Ascending aorta (tissue), 2 donors: ENCODE measurements at regions not wholly inside any gene's neighbourhood (a gene's known extent, or its start where the extent isn't known, plus 50 kb on each side); places are given as distances from the start of the nearest gene placed in this dataset.

Experiments
- DNase-seq, 2 donors: peaks; one replicate each; pipeline ENCODE4 v3.0.0-alpha.2; 2019; ENCODE audit warnings: low spot score in 2 of 2
- H3K27ac ChIP-seq, 2 donors: fragments of 200-600 bp; sonication (generic); one replicate each; pipeline ENCODE4 v1.5.1; 2016 to 2017; ENCODE audit warnings: mild to moderate bottlenecking in 1 of 2
- H3K27me3 ChIP-seq: fragments of 200-600 bp; sonication (generic); one replicate; pipeline ENCODE4 v1.5.1; 2017
- H3K36me3 ChIP-seq, 2 donors: fragments of 200-600 bp; sonication (generic); one replicate each; pipeline ENCODE4 v1.5.1; 2016
- H3K4me1 ChIP-seq, 2 donors: fragments of 200-600 bp; sonication (generic); one replicate each; pipeline ENCODE4 v1.5.1; 2016 to 2017; ENCODE audit warnings: mild to moderate bottlenecking in 1 of 2
- H3K4me3 ChIP-seq, 2 donors: fragments of 200-600 bp; sonication (generic); one replicate each; pipeline ENCODE4 v1.5.1; 2016 to 2017; ENCODE audit warnings: mild to moderate bottlenecking in 1 of 2
- H3K9me3 ChIP-seq, 2 donors: fragments of 200-600 bp; sonication (generic); one replicate each; pipeline ENCODE4 v1.5.1; 2016
- CTCF ChIP-seq, 3 experiments: fragments of 200-600 bp in 2 of 3; fragments of 450-650 bp in 1 of 3; sonication (generic) in 2 of 3; IDR thresholded peaks; one replicate each; pipeline ENCODE4 v1.5.1; 2016 to 2019; ENCODE audit warnings: antibody characterized with exemption in 3 of 3, mild to moderate bottlenecking in 1 of 3, moderate library complexity in 1 of 3
- intact Hi-C: fragments of 100-400 bp; cut with DNase I; formaldehyde crosslinking; loops from one replicate; pipeline ENCODE4 v1.15.1; 2023

GRCh38 chr17:34146440-34147043 lies 108.5 kb upstream of the CCL2 start:
- no peaks in the 10 kb centered on the region for H3K4me1 ChIP-seq
- no peak overlapping the region for H3K27ac ChIP-seq
- no peaks in the 10 kb centered on the region for H3K9me3 ChIP-seq
- no peak for DNase-seq
- H3K36me3 ChIP-seq, result no peaks in the 10 kb centered on the region
- no peaks in the 10 kb centered on the region for H3K27me3 ChIP-seq
- intact Hi-C loops, result no loop called here
- TF ChIP-seq CTCF (IDR thresholded peaks at IDR 0.05), result no peak
- H3K4me3 ChIP-seq, result no peak overlapping the region

- no peaks in the 10 kb centered on the region for H3K4me1 ChIP-seq
- H3K4me3 ChIP-seq, result no peak overlapping the region
- H3K9me3 ChIP-seq, result no peaks in the 10 kb centered on the region
- H3K27ac ChIP-seq, result no peak overlapping the region
- DNase-seq, result no peak
- intact Hi-C loops, result no loop called here
- TF ChIP-seq CTCF (IDR thresholded peaks at IDR 0.05), result no peak
- no peaks in the 10 kb centered on the region for H3K27me3 ChIP-seq
- no peaks in the 10 kb centered on the region for H3K36me3 ChIP-seq
Measured at GRCh38 chr17:34151102-34151501, 104.0 kb upstream of the CCL2 start.

- Histone ChIP-seq H3K27me3 (no peaks in the 10 kb centered on the region), H3K4me1 (no peaks in the 10 kb centered on the region), H3K4me3 (no peak overlapping the region), H3K36me3 (no peaks in the 10 kb centered on the region), H3K9me3 (no peaks in the 10 kb centered on the region), H3K27ac (no peak overlapping the region)
- intact Hi-C loops, result no loop called here
- DNase-seq, result no peak
- TF ChIP-seq CTCF (IDR thresholded peaks at IDR 0.05), result no peak
Measured at GRCh38 chr17:34153991-34154390, 101.1 kb upstream of the CCL2 start.

GRCh38 chr17:34154961-34155730 lies 99.9 kb upstream of the CCL2 start:
- no peak for TF ChIP-seq CTCF (IDR thresholded peaks at IDR 0.05)

GRCh38 chr17:34155947-34156346 lies 99.1 kb upstream of the CCL2 start:
- no peak for TF ChIP-seq CTCF (IDR thresholded peaks at IDR 0.05)
- DNase-seq, result no peak
- no peaks in the 10 kb centered on the region for H3K36me3 ChIP-seq
- intact Hi-C loops, result no loop called here
- H3K27ac ChIP-seq, result no peak overlapping the region
- no peak overlapping the region for H3K4me3 ChIP-seq
- H3K4me1 ChIP-seq, result no peaks in the 10 kb centered on the region
- H3K9me3 ChIP-seq, result no peaks in the 10 kb centered on the region
- no peaks in the 10 kb centered on the region for H3K27me3 ChIP-seq

More at GRCh38 chr17:34154961-34155730, 99.9 kb upstream of the CCL2 start:
- Histone ChIP-seq H3K27me3 (no peaks in the 10 kb centered on the region), H3K36me3 (no peaks in the 10 kb centered on the region), H3K9me3 (no peaks in the 10 kb centered on the region), H3K4me3 (no peak overlapping the region), H3K27ac (no peak overlapping the region), H3K4me1 (no peaks in the 10 kb centered on the region)
- intact Hi-C loops, result no loop called here
- DNase-seq, result no peak
